ENCODE measurements at regions not wholly inside any gene's neighbourhood (a gene's known extent, or its start where the extent isn't known, plus 50 kb on each side); places are given as distances from the start of the nearest gene placed in this dataset.

DNA sequence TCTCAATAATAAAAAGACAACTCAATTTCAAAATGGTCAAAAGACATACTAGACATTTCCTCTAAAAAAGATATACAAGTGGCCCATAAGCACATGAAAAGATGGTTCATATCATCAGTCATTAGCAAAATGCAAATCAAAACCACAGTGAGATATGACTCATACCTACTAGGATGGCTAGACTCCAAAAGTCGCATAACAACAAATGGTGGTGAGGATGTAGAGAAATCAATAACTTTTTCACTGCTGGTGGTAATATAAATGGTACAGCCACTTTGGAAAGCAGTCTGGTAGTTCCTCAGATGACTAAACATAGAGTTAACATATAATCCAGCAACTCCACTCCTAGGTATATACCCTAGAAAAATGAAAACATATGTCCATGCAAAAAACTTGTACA, 242.3 kb upstream of the NOL4 start:
- Histone ChIP-seq H2AFZ (ENCODE audit: control insufficient read depth, low read depth, low read length) (no peak overlapping the region), H3K79me2 (ENCODE audit: control insufficient read depth, insufficient read depth, low read length) (no peaks in the 10 kb centered on the region), H3K4me2 (ENCODE audit: control insufficient read depth, insufficient read depth) (no peak overlapping the region), H3K4me1 (ENCODE audit: control insufficient read depth, insufficient read depth, low read length) (no peaks in the 10 kb centered on the region), H3K27me3 (replicated peaks in 1 of 2; ENCODE audit: control insufficient read depth in 2 of 2, insufficient read depth in 2 of 2, low read length in 1 of 2) (no peaks in the 10 kb centered on the region), H4K20me1 (ENCODE audit: control insufficient read depth, insufficient read depth) (no peaks in the 10 kb centered on the region), H3K36me3 (ENCODE audit: control insufficient read depth in 2 of 2, insufficient read depth in 2 of 2, low read length in 1 of 2) (no peaks in the 10 kb centered on the region), H3K27ac (ENCODE audit: control insufficient read depth, insufficient read depth) (no peak overlapping the region), H3K4me3 (no peak overlapping the region), H3K9me3 (replicated peaks; ENCODE audit: control insufficient read depth, insufficient read depth, low read length) (no peaks in the 10 kb centered on the region), H3K9ac (ENCODE audit: control insufficient read depth, insufficient read depth, low read length) (no peak overlapping the region)
- WGBS (ENCODE audit: insufficient coverage, insufficient replicate concordance, low lambda C conversion rate, missing lambda C conversion rate), result 0% methylated on average over 1 of the region's 1 CpG
- ChIA-PET SMC1A (ENCODE audit: uncharacterized antibody, unreplicated experiment) (interaction anchor here (1.1 kb wide), 1 partner anchor 108 kb away, joined by 3 read pairs; no protein-coding TSS in a partner anchor), RAD21 (ENCODE audit: unreplicated experiment) (no interaction called here), CTCF (no interaction called here), POLR2A (no interaction called here)
- no peak for TF ChIP-seq SUZ12 (IDR thresholded peaks at IDR 0.05; ENCODE audit: unreplicated experiment)
- TF ChIP-seq ATF7 (IDR thresholded peaks at IDR 0.05; ENCODE audit: low read depth), result 0 out of 2 replicates have a peak, but pooled peaks have one; percentile 37
- TF ChIP-seq NR2C1 (IDR thresholded peaks at IDR 0.05), result no peak
- peak; percentile 24; the same call in 1 of the 2 replicates for TF ChIP-seq JUNB (IDR thresholded peaks at IDR 0.05)
- no peak for TF ChIP-seq CBX3 (IDR thresholded peaks at IDR 0.05; ENCODE audit: borderline replicate concordance, low read depth)
- peak; percentile 51; the same call in 1 of the 3 replicates for TF ChIP-seq POU2F2 (IDR thresholded peaks at IDR 0.05; ENCODE audit: borderline replicate concordance, low read depth, low read length)
- BruUV-seq (replicated peaks), result no TSS peak
- FAIRE-seq, result no peak
- DNase-seq (ENCODE audit: low read depth, low spot score), result peak; percentile 4
- peak; percentile 72 for ATAC-seq
- in situ Hi-C loops (cut with MboI), result no loop called here
- intact Hi-C loops (cut with micrococcal nuclease; ENCODE audit: unreplicated experiment), result no loop called here

DNA sequence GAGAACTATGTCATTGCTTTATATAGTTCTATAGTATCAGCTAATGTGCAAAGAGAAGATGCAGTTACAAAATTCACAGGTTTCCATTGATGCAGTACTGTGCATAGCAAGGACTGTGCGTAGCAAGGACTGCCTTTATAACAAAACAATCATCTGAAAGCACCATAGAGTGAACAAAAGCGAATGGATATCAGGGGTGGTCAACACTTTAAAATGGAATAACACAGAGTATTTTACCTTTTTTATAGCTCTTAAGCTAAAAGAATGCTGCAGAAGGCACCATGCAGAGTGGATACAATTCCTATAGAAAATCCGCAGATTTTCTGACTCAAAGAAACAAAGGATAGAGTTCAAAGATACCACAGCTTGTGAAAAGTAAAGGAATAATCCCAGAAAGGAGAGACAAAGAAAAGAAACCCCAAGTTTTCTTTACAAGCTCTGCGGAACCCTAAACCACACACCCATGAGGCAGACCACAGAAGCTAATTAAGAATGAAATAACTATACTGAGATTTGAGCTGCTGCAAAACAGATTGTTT, 229.9 kb upstream of the DTNA start:
- Histone ChIP-seq H3K79me2 (ENCODE audit: control insufficient read depth, insufficient read depth, low read length) (no peaks in the 10 kb centered on the region), H3K27ac (ENCODE audit: control insufficient read depth, insufficient read depth) (no peak overlapping the region), H3K4me1 (ENCODE audit: control insufficient read depth, insufficient read depth, low read length) (no peaks in the 10 kb centered on the region), H3K36me3 (ENCODE audit: control insufficient read depth in 2 of 2, insufficient read depth in 2 of 2, low read length in 1 of 2) (no peaks in the 10 kb centered on the region), H4K20me1 (ENCODE audit: control insufficient read depth, insufficient read depth) (no peaks in the 10 kb centered on the region), H3K4me3 (no peak overlapping the region), H3K9ac (ENCODE audit: control insufficient read depth, insufficient read depth, low read length) (no peak overlapping the region), H3K27me3 (replicated peaks in 1 of 2; ENCODE audit: control insufficient read depth in 2 of 2, insufficient read depth in 2 of 2, low read length in 1 of 2) (no peaks in the 10 kb centered on the region), H3K4me2 (ENCODE audit: control insufficient read depth, insufficient read depth) (no peak overlapping the region), H3K9me3 (replicated peaks; ENCODE audit: control insufficient read depth, insufficient read depth, low read length) (no peaks in the 10 kb centered on the region), H2AFZ (ENCODE audit: control insufficient read depth, low read depth, low read length) (no peak overlapping the region)
- FAIRE-seq, result no peak
- ChIA-PET POLR2A (no interaction called here), RAD21 (ENCODE audit: unreplicated experiment) (no interaction called here), CTCF (interaction anchor here (0.6 kb wide), 1 partner anchor 86 kb away, joined by 3 read pairs; no protein-coding TSS in a partner anchor), SMC1A (ENCODE audit: uncharacterized antibody, unreplicated experiment) (no interaction called here)
- no peak for ATAC-seq
- no TSS peak for BruUV-seq (replicated peaks)
- intact Hi-C loops (cut with micrococcal nuclease; ENCODE audit: unreplicated experiment) (no loop called here), in situ Hi-C loops (cut with MboI) (no loop called here)
- 23% methylated on average over 4 of the region's 4 CpGs for WGBS (ENCODE audit: insufficient coverage, insufficient replicate concordance, low lambda C conversion rate, missing lambda C conversion rate)
- no peak for DNase-seq (ENCODE audit: low read depth, low spot score)
- TF ChIP-seq, protein P1, sequence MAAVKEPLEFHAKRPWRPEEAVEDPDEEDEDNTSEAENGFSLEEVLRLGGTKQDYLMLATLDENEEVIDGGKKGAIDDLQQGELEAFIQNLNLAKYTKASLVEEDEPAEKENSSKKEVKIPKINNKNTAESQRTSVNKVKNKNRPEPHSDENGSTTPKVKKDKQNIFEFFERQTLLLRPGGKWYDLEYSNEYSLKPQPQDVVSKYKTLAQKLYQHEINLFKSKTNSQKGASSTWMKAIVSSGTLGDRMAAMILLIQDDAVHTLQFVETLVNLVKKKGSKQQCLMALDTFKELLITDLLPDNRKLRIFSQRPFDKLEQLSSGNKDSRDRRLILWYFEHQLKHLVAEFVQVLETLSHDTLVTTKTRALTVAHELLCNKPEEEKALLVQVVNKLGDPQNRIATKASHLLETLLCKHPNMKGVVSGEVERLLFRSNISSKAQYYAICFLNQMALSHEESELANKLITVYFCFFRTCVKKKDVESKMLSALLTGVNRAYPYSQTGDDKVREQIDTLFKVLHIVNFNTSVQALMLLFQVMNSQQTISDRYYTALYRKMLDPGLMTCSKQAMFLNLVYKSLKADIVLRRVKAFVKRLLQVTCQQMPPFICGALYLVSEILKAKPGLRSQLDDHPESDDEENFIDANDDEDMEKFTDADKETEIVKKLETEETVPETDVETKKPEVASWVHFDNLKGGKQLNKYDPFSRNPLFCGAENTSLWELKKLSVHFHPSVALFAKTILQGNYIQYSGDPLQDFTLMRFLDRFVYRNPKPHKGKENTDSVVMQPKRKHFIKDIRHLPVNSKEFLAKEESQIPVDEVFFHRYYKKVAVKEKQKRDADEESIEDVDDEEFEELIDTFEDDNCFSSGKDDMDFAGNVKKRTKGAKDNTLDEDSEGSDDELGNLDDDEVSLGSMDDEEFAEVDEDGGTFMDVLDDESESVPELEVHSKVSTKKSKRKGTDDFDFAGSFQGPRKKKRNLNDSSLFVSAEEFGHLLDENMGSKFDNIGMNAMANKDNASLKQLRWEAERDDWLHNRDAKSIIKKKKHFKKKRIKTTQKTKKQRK (IDR thresholded peaks at IDR 0.05; ENCODE audit: low read depth, low read length), result no peak
- TF ChIP-seq, protein P2, sequence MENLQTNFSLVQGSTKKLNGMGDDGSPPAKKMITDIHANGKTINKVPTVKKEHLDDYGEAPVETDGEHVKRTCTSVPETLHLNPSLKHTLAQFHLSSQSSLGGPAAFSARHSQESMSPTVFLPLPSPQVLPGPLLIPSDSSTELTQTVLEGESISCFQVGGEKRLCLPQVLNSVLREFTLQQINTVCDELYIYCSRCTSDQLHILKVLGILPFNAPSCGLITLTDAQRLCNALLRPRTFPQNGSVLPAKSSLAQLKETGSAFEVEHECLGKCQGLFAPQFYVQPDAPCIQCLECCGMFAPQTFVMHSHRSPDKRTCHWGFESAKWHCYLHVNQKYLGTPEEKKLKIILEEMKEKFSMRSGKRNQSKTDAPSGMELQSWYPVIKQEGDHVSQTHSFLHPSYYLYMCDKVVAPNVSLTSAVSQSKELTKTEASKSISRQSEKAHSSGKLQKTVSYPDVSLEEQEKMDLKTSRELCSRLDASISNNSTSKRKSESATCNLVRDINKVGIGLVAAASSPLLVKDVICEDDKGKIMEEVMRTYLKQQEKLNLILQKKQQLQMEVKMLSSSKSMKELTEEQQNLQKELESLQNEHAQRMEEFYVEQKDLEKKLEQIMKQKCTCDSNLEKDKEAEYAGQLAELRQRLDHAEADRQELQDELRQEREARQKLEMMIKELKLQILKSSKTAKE (IDR thresholded peaks at IDR 0.05; ENCODE audit: low read depth, poor library complexity, severe bottlenecking), result no peak
- TF ChIP-seq YBX1 (IDR thresholded peaks at IDR 0.05), result no peak
- TF ChIP-seq, protein P3, sequence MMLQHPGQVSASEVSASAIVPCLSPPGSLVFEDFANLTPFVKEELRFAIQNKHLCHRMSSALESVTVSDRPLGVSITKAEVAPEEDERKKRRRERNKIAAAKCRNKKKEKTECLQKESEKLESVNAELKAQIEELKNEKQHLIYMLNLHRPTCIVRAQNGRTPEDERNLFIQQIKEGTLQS (IDR thresholded peaks at IDR 0.05; ENCODE audit: borderline replicate concordance, extremely low read depth, low read depth, low read length), result no peak
- TF ChIP-seq, protein P4, sequence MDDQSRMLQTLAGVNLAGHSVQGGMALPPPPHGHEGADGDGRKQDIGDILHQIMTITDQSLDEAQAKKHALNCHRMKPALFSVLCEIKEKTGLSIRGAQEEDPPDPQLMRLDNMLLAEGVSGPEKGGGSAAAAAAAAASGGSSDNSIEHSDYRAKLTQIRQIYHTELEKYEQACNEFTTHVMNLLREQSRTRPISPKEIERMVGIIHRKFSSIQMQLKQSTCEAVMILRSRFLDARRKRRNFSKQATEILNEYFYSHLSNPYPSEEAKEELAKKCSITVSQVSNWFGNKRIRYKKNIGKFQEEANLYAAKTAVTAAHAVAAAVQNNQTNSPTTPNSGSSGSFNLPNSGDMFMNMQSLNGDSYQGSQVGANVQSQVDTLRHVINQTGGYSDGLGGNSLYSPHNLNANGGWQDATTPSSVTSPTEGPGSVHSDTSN (IDR thresholded peaks at IDR 0.05; ENCODE audit: insufficient replicate concordance, low read depth, low read length), result no peak

Data from GM12878 (cell line).